Stimulated activated naive CD8-positive, alpha-beta T cell treated with anti-CD3 and anti-CD28 coated beads, Interleukin-15, amount 100 ng/mL, for 72 hours (primary cell): ENCODE measurements at regions not wholly inside any gene's neighbourhood (a gene's known extent, or its start where the extent isn't known, plus 50 kb on each side); places are given as distances from the start of the nearest gene placed in this dataset.

Experiments
- ATAC-seq: fragments of 150-1000 bp; cut with Tn5 transposase; 2 replicates; pipeline ENCODE4 v1.10.0; 2021; ENCODE audit warnings: mild to moderate bottlenecking, moderate library complexity
- DNase-seq, 2 donors: peaks; one replicate each; pipeline ENCODE4 v3.0.0; 2021 to 2022
- H3K27ac Mint-ChIP-seq, 2 donors: one replicate each; pipeline ENCODE4 v1.8.0; 2022; ENCODE audit warnings: mild to moderate bottlenecking in 2 of 2, mixed read lengths in 2 of 2, moderate library complexity in 2 of 2
- H3K27me3 Mint-ChIP-seq: one replicate; pipeline ENCODE4 v1.8.0; 2022; ENCODE audit warnings: mixed read lengths
- H3K4me1 Mint-ChIP-seq: one replicate; pipeline ENCODE4 v1.8.0; 2022; ENCODE audit warnings: mild to moderate bottlenecking, mixed read lengths
- H3K4me3 Mint-ChIP-seq, 2 donors: one replicate each; pipeline ENCODE4 v1.8.0; 2022; ENCODE audit warnings: mild to moderate bottlenecking in 2 of 2, mixed read lengths in 2 of 2, moderate library complexity in 1 of 2
- H3K9me3 Mint-ChIP-seq, 2 donors: one replicate each; pipeline ENCODE4 v1.8.0; 2022; ENCODE audit warnings: mixed read lengths in 2 of 2

DNA sequence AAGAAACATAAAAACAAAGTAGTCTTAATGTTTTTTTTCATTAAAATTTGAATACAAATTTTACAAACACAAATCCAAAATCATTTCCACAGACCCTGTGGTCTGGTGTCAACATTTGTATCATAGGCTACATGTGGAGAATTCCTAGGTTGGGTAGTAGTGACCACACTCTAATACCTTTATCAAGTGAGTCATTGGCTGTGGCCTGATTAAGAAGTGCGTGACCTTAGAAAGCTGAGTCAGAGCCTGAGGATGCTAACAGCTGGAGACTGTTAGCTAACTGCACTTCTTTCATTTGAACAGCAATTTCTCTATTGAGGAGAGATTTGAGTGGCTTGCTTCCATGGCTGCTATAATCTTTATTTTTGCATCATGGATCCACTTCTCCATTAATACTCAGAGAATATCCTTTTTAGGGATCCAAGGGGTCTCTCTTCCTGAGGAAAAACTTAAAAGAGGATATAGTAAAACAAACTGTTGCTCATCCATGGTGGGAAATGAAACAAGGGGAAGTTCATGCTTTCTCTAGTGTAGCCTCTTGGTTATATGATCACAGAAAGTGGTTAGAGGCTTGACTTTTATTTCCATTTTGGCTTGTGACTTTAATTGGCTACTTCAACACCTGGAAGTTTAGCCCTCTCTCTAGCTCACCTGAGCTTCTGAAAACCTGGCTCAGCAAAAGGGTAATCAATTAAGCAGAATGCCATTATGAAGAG lies 335.8 kb downstream of the PABPC4L start:
- H3K4me1 Mint-ChIP-seq, result no peaks in the 10 kb centered on the region
- no peaks in the 10 kb centered on the region for H3K27me3 Mint-ChIP-seq
- no peak for DNase-seq
- no peak overlapping the region for H3K27ac Mint-ChIP-seq
- no peak for ATAC-seq
- no peak overlapping the region for H3K4me3 Mint-ChIP-seq
- H3K9me3 Mint-ChIP-seq, result peaks cover 10 to 13% of the 10 kb centered on the region in 2 donors

- Mint-ChIP-seq H3K4me3 (no peak overlapping the region), H3K27me3 (no peaks in the 10 kb centered on the region)
- ATAC-seq, result no peak
Measured at GRCh38 chr4:133863153-133863552, 338.4 kb downstream of the PABPC4L start.

DNA sequence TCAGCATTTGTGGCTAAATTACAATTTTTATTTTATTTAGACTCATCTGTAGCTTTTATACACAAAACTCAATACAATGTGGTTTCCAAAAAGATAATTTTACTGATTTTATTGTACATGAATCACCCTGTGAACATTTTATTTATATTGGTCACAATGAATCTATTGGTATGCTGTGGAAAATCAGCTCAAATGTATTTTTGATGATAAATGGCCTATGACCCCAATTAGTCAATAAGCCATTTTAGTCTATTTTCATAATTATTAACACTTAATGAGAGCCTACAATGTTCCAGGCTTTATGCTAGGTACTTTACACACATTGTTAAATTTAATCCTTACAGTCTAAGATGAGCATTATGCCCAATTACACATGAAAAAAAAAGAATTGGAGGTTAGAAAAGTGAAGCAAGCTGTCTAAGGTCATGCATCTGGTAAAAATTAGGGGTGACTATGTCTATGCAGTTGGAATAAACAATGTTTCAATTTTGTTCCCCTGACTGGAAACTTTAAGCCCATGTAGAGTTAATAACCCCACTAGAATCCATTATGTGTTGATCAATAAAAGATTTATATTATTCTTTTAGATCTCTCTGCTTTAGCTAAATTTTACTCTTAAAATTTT lies 344.7 kb downstream of the PABPC4L start:
- no peaks in the 10 kb centered on the region for H3K9me3 Mint-ChIP-seq
- H3K4me3 Mint-ChIP-seq, result no peak overlapping the region
- H3K27me3 Mint-ChIP-seq, result no peaks in the 10 kb centered on the region
- DNase-seq, result no peak
- no peaks in the 10 kb centered on the region for H3K4me1 Mint-ChIP-seq
- H3K27ac Mint-ChIP-seq, result no peak overlapping the region
- ATAC-seq, result no peak

More at GRCh38 chr4:133863153-133863552, 338.4 kb downstream of the PABPC4L start:
- Mint-ChIP-seq H3K27ac (no peak overlapping the region), H3K4me1 (no peaks in the 10 kb centered on the region), H3K9me3 (peaks cover 2 to 6% of the 10 kb centered on the region in 2 donors)
- DNase-seq, result no peak

DNA sequence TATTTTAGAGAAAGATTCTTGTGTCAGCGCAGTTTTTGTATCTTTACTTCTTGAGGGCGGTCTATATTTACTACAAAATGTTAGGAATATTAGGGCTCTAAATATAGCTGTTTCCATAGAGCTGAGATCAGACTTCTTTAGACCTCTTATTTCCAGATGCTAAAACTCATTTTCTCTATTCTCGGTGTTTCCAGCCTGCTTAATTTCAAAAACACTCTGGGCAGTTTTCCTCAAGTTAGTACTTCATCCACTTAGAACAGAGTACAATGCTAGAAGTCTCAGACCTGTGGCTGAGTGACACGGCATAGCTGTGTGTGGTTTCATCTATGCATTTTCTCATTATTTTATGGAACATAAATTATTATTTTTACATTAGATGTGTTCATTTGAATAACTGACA lies 346.6 kb downstream of the PABPC4L start:
- no peaks in the 10 kb centered on the region for H3K27me3 Mint-ChIP-seq
- ATAC-seq (no peak), DNase-seq (no peak)
- no peak overlapping the region for H3K4me3 Mint-ChIP-seq
- H3K4me1 Mint-ChIP-seq, result no peaks in the 10 kb centered on the region
- H3K27ac Mint-ChIP-seq, result no peak overlapping the region
- H3K9me3 Mint-ChIP-seq, result no peaks in the 10 kb centered on the region

GRCh38 chr4:133839326-133839725 lies 362.3 kb downstream of the PABPC4L start:
- Mint-ChIP-seq H3K9me3 (peaks cover 16 to 27% of the 10 kb centered on the region in 2 donors), H3K27me3 (no peaks in the 10 kb centered on the region)

DNA sequence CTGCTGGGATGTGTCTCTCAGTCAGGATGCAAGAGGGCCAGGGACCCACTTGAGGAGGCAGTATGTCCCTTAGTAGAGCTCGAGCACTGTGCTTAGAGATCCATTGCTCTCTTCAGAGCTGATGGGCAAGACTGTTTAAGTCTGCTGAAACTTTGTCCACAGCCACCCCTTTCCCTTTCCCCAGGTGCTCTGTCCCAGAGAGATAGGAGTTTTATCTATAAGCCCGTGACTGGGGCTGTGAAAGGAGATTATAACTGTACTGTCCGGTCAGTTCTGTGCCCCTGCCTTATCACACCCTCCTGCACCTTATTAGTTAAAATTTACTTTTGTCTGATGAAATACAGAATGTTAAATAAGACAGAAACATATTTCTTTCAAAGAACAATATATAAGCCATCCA lies 378.4 kb downstream of the PABPC4L start:
- H3K27me3 Mint-ChIP-seq, result no peaks in the 10 kb centered on the region
- no peak for DNase-seq
- no peak overlapping the region for H3K27ac Mint-ChIP-seq
- H3K9me3 Mint-ChIP-seq, result peaks cover 1 to 20% of the 10 kb centered on the region in 2 donors
- H3K4me3 Mint-ChIP-seq, result no peak overlapping the region
- H3K4me1 Mint-ChIP-seq, result no peaks in the 10 kb centered on the region
- ATAC-seq, result no peak

More at GRCh38 chr4:133839326-133839725, 362.3 kb downstream of the PABPC4L start:
- no peak for DNase-seq
- no peak overlapping the region for H3K27ac Mint-ChIP-seq
- no peak overlapping the region for H3K4me3 Mint-ChIP-seq
- H3K4me1 Mint-ChIP-seq, result no peaks in the 10 kb centered on the region
- ATAC-seq, result no peak

GRCh38 chr4:133812954-133813353 lies 388.6 kb downstream of the PABPC4L start:
- no peak overlapping the region for H3K4me3 Mint-ChIP-seq
- ATAC-seq (no peak), DNase-seq (no peak)
- H3K4me1 Mint-ChIP-seq, result no peaks in the 10 kb centered on the region
- no peak overlapping the region for H3K27ac Mint-ChIP-seq
- H3K27me3 Mint-ChIP-seq, result no peaks in the 10 kb centered on the region
- H3K9me3 Mint-ChIP-seq, result peaks cover 8% of the 10 kb centered on the region in 2 donors

DNA sequence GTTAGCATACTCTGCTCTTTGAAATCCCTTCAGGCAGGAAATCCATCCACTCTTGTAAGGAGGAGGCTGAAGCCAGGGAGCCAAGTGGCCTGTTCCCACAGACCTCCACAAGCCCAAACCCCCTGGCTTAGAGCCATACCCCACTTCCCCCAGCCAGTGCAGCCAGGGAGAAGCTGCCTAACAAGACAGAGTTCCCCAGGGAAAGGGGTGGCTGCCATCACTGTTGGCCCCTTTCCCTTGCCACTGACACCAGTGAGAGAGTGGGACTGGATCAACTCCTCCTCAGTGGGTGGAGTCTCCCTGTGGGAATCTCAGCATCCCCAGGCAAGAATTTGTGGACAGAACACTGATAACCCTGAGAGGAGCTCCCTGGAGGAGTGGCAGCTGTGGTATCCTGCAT lies 389.4 kb downstream of the PABPC4L start:
- DNase-seq (no peak), ATAC-seq (no peak)
- Mint-ChIP-seq H3K4me1 (no peaks in the 10 kb centered on the region), H3K27ac (no peak overlapping the region), H3K4me3 (no peak overlapping the region), H3K9me3 (peaks cover under 1% of the 10 kb centered on the region in 2 donors), H3K27me3 (no peaks in the 10 kb centered on the region)

DNA sequence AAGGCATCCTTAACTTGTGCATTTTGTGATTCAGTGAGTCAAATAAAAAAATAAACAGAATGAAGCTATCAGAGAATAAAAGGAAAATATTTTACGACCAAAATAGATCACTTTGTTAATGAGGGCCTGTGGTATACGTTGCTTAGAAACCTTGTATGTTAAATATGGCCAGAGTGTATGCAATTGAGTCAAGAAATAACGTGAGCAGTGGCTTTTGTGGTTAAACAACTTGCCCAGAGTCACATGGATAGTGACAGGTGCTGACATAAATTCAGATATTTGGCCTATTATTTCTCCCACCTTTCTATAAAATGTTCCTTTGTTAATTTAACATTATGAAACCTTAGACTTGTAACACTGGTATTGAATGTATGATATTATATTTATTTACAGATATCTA lies 393.4 kb downstream of the PABPC4L start:
- Mint-ChIP-seq H3K4me1 (no peaks in the 10 kb centered on the region), H3K27me3 (no peaks in the 10 kb centered on the region), H3K27ac (no peak overlapping the region), H3K9me3 (no peaks in the 10 kb centered on the region), H3K4me3 (no peak overlapping the region)
- ATAC-seq (no peak), DNase-seq (no peak)

GRCh38 chr4:133803341-133803740 lies 398.2 kb downstream of the PABPC4L start:
- Mint-ChIP-seq H3K27me3 (no peaks in the 10 kb centered on the region), H3K4me3 (no peak overlapping the region), H3K27ac (no peak overlapping the region)

DNA sequence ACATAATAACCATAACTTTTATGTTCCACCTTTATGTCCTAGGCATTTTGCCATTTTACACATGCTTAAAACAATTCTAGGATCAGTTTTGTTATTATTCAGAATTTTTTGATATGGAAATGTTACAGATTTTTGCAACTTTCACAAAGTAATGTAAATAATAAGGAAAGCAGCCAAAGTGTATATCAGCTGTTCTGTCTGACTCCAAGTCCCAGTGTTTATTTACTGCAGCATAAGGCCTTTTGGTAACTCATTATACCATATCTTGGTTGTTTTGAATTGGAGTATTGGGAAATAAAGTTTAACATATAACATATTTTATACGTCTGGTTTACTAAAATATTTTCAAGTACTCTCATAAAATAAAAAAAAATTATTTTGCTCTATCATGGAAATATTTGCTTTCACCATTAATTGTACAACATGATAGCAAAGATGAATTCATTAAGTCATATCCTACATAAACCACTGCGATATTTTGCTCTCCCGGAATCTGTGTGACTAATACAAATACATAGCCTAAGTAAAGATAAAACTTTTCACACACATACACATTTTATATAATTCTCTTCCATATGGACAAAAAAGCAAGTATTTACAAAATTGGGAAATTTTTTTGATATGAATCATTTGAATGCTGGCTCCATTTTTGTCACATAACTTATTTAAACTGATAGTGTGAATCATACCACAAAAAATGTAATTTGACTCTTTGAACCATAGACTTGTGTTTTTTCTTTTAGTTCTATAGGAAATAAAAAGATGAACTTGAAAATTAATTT lies 399.0 kb downstream of the PABPC4L start:
- H3K9me3 Mint-ChIP-seq, result no peaks in the 10 kb centered on the region
- no peaks in the 10 kb centered on the region for H3K4me1 Mint-ChIP-seq
- no peak for DNase-seq
- H3K4me3 Mint-ChIP-seq, result no peak overlapping the region
- ATAC-seq, result no peak
- no peak overlapping the region for H3K27ac Mint-ChIP-seq
- H3K27me3 Mint-ChIP-seq, result no peaks in the 10 kb centered on the region

More at GRCh38 chr4:133803341-133803740, 398.2 kb downstream of the PABPC4L start:
- Mint-ChIP-seq H3K9me3 (no peaks in the 10 kb centered on the region), H3K4me1 (no peaks in the 10 kb centered on the region)
- no peak for DNase-seq
- no peak for ATAC-seq

GRCh38 chr4:133801883-133802282 lies 399.7 kb downstream of the PABPC4L start:
- no peak for DNase-seq
- Mint-ChIP-seq H3K27me3 (no peaks in the 10 kb centered on the region), H3K9me3 (no peaks in the 10 kb centered on the region), H3K27ac (no peak overlapping the region), H3K4me1 (no peaks in the 10 kb centered on the region), H3K4me3 (no peak overlapping the region)
- ATAC-seq, result no peak

DNA sequence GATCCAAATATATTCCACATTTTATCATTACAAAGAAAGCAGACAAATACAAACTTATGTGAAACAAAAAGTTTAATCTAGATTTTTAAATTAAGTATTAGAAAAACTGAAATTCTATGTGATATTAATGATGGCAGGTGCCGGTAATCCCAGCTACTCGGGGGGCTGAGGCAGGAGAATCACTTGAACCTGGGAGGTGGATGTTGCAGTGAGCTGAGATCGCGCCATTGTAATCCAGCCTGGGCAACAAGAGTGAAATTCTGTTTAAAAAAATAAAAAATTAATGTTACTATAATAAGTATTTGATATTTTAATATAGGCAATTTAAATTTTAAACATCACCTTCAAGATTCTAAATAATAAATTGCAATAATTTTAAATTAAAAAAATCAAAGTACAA lies 400.6 kb downstream of the PABPC4L start:
- Mint-ChIP-seq H3K9me3 (no peaks in the 10 kb centered on the region), H3K4me3 (no peak overlapping the region), H3K27me3 (no peaks in the 10 kb centered on the region), H3K27ac (no peak overlapping the region), H3K4me1 (no peaks in the 10 kb centered on the region)
- DNase-seq (no peak), ATAC-seq (no peak)

DNA sequence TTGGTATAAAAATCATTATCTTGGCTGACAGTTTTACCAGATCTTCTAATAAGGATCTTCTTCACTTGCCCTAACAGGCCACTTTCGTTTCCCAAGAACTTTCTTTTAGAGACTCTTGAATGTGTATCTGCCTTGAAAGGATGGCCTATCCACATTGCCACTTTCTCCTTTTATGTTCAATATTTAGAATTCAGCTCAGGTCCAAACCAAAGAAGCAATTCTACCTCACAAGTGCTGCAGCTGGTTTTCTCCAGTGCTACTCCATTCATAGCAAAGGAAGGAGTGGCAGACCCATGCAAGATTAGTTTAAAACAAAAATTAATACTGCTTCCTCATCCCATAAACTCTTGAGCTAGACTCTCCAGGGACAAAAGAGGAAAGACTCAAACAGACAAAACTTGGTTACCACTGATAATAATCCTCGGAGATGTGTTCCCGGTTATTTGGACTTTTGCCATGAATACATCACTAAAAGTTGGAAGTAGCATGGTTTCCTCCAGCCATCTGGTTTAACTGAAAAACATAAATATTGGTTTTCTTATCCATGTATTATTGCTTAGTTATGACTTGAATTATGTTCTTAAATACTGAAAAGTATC lies 401.8 kb downstream of the PABPC4L start:
- DNase-seq (no peak), ATAC-seq (no peak)
- Mint-ChIP-seq H3K9me3 (no peaks in the 10 kb centered on the region), H3K27ac (no peak overlapping the region), H3K27me3 (no peaks in the 10 kb centered on the region), H3K4me1 (no peaks in the 10 kb centered on the region), H3K4me3 (no peak overlapping the region)

DNA sequence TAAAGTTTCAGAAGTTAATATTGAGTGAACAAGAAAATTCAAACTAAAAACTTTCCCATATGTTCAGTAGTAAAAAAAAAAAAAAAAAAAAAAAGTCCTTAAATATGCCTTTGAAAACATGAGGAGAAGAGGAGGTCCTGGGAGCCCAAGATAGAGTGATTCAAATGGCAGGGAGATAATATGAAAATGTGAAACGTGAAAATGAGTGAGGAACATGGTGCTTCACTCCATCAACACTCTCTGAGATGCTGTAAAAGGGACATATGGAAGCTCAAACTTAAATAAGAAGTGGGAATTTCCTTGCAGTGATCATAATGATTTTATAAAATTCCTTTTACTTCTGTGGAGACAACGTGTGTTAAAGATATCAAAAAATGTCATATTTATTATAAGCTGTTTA lies 423.9 kb downstream of the PABPC4L start:
- H3K4me3 Mint-ChIP-seq, result no peak overlapping the region
- no peaks in the 10 kb centered on the region for H3K4me1 Mint-ChIP-seq
- no peak for DNase-seq
- no peak for ATAC-seq
- H3K9me3 Mint-ChIP-seq, result peaks cover 2 to 6% of the 10 kb centered on the region in 2 donors
- no peaks in the 10 kb centered on the region for H3K27me3 Mint-ChIP-seq
- no peak overlapping the region for H3K27ac Mint-ChIP-seq

- Mint-ChIP-seq H3K4me3 (no peak overlapping the region), H3K27ac (no peak overlapping the region), H3K4me1 (no peaks in the 10 kb centered on the region), H3K9me3 (peaks cover 7 to 9% of the 10 kb centered on the region in 2 donors), H3K27me3 (no peaks in the 10 kb centered on the region)
- ATAC-seq (no peak), DNase-seq (no peak)
Measured at GRCh38 chr4:133776961-133777360, 424.6 kb downstream of the PABPC4L start.
